HepG2 (cell line): ENCODE measurements at regions not wholly inside any gene's neighbourhood (a gene's known extent, or its start where the extent isn't known, plus 50 kb on each side); places are given as distances from the start of the nearest gene placed in this dataset.

Source experiments
- CHD4 ChIP-seq: fragments of 200-600 bp; sonication (generic); IDR thresholded peaks from 2 replicates; pipeline ENCODE4 v1.7.0; 2017; ENCODE audit warnings: mild to moderate bottlenecking, low read length, borderline replicate concordance
- ELF4 ChIP-seq: sonication (generic); formaldehyde crosslinking; IDR thresholded peaks from 2 replicates; pipeline ENCODE4 v1.5.0; 2020; ENCODE audit warnings: missing genetic modification reagents, mild to moderate bottlenecking, moderate library complexity, borderline replicate concordance
- NFRKB ChIP-seq: fragments of 450-650 bp; IDR thresholded peaks from 2 replicates; pipeline ENCODE4 v1.6.1; 2017
- RORA ChIP-seq: sonication (generic); formaldehyde crosslinking; IDR thresholded peaks from 2 replicates; pipeline ENCODE4 v1.5.0; 2020; ENCODE audit warnings: mild to moderate bottlenecking, missing genetic modification reagents, moderate library complexity
- TF ChIP-seq, protein P1 (sequence below): sonication (generic); formaldehyde crosslinking; IDR thresholded peaks from 2 replicates; pipeline ENCODE4 v1.8.1; 2023; ENCODE audit warnings: mild to moderate bottlenecking, missing genetic modification reagents

GRCh38 chr19:57063070-57063469 lies 56.7 kb upstream of the USP29 start:
- TF ChIP-seq, protein P1, sequence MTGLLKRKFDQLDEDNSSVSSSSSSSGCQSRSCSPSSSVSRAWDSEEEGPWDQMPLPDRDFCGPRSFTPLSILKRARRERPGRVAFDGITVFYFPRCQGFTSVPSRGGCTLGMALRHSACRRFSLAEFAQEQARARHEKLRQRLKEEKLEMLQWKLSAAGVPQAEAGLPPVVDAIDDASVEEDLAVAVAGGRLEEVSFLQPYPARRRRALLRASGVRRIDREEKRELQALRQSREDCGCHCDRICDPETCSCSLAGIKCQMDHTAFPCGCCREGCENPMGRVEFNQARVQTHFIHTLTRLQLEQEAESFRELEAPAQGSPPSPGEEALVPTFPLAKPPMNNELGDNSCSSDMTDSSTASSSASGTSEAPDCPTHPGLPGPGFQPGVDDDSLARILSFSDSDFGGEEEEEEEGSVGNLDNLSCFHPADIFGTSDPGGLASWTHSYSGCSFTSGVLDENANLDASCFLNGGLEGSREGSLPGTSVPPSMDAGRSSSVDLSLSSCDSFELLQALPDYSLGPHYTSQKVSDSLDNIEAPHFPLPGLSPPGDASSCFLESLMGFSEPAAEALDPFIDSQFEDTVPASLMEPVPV (CRISPR knock-in tag): no peak
- TF ChIP-seq RORA (CRISPR knock-in tag): no peak
- TF ChIP-seq NFRKB: no peak
- no peak for TF ChIP-seq ELF4
- no peak for TF ChIP-seq CHD4
